IPS-18a (cell line): ENCODE measurements at regions not wholly inside any gene's neighbourhood (a gene's known extent, or its start where the extent isn't known, plus 50 kb on each side); places are given as distances from the start of the nearest gene placed in this dataset.

ENCODE experiments used
- H3K27ac ChIP-seq: one replicate; pipeline ENCODE4 v1.5.1; 2013; ENCODE audit warnings: low read length
- H3K27me3 ChIP-seq: one replicate; pipeline ENCODE4 v1.6.1; 2013; ENCODE audit warnings: mild to moderate bottlenecking, low read length; ENCODE audit not compliant: control insufficient read depth, insufficient read depth
- H3K36me3 ChIP-seq: one replicate; pipeline ENCODE4 v1.6.1; 2013; ENCODE audit warnings: low read depth, low read length; ENCODE audit not compliant: control insufficient read depth
- H3K4me1 ChIP-seq: one replicate; pipeline ENCODE4 v1.6.1; 2013; ENCODE audit warnings: low read depth, low read length; ENCODE audit not compliant: control insufficient read depth
- H3K4me3 ChIP-seq: one replicate; pipeline ENCODE4 v1.5.1; 2013; ENCODE audit warnings: low read length
- H3K9ac ChIP-seq: one replicate; pipeline ENCODE4 v1.6.1; 2013; ENCODE audit warnings: mild to moderate bottlenecking, low read length, moderate library complexity
- H3K9me3 ChIP-seq: one replicate; pipeline ENCODE4 v1.6.1; 2013; ENCODE audit warnings: low read depth, low read length; ENCODE audit not compliant: control insufficient read depth

- no peaks in the 10 kb centered on the region for H3K9me3 ChIP-seq
- no peaks in the 10 kb centered on the region for H3K4me1 ChIP-seq
- H3K27ac ChIP-seq, result no peak overlapping the region
- no peaks in the 10 kb centered on the region for H3K36me3 ChIP-seq
- H3K9ac ChIP-seq, result no peak overlapping the region
- H3K4me3 ChIP-seq, result no peak overlapping the region
- no peaks in the 10 kb centered on the region for H3K27me3 ChIP-seq
Measured at GRCh38 chr7:109331423-109331822, 761.7 kb downstream of the DNAJB9 start.

GRCh38 chr7:109335951-109336350 lies 766.3 kb downstream of the DNAJB9 start:
- H3K36me3 ChIP-seq, result no peaks in the 10 kb centered on the region
- H3K27me3 ChIP-seq, result no peaks in the 10 kb centered on the region
- H3K4me1 ChIP-seq, result no peaks in the 10 kb centered on the region
- H3K9me3 ChIP-seq, result no peaks in the 10 kb centered on the region
- no peak overlapping the region for H3K4me3 ChIP-seq
- no peak overlapping the region for H3K9ac ChIP-seq
- no peak overlapping the region for H3K27ac ChIP-seq

GRCh38 chr7:109336531-109336930 lies 766.9 kb downstream of the DNAJB9 start:
- H3K27me3 ChIP-seq, result no peaks in the 10 kb centered on the region

GRCh38 chr7:109343678-109344077 lies 774.0 kb downstream of the DNAJB9 start:
- no peak overlapping the region for H3K9ac ChIP-seq
- H3K36me3 ChIP-seq, result no peaks in the 10 kb centered on the region
- H3K4me3 ChIP-seq, result no peak overlapping the region
- no peaks in the 10 kb centered on the region for H3K4me1 ChIP-seq
- H3K27me3 ChIP-seq, result no peaks in the 10 kb centered on the region
- H3K9me3 ChIP-seq, result no peaks in the 10 kb centered on the region
- H3K27ac ChIP-seq, result no peak overlapping the region

More at GRCh38 chr7:109336531-109336930, 766.9 kb downstream of the DNAJB9 start:
- no peaks in the 10 kb centered on the region for H3K36me3 ChIP-seq
- no peak overlapping the region for H3K9ac ChIP-seq
- H3K4me3 ChIP-seq, result no peak overlapping the region
- no peak overlapping the region for H3K27ac ChIP-seq
- H3K9me3 ChIP-seq, result no peaks in the 10 kb centered on the region
- H3K4me1 ChIP-seq, result no peaks in the 10 kb centered on the region

GRCh38 chr7:109351493-109351892 lies 781.8 kb downstream of the DNAJB9 start:
- Histone ChIP-seq H3K4me3 (no peak overlapping the region), H3K4me1 (no peaks in the 10 kb centered on the region), H3K27me3 (no peaks in the 10 kb centered on the region), H3K27ac (no peak overlapping the region), H3K9me3 (no peaks in the 10 kb centered on the region), H3K9ac (no peak overlapping the region), H3K36me3 (no peaks in the 10 kb centered on the region)

- H3K9ac ChIP-seq, result no peak overlapping the region
- no peak overlapping the region for H3K4me3 ChIP-seq
- no peak overlapping the region for H3K27ac ChIP-seq
- H3K4me1 ChIP-seq, result no peaks in the 10 kb centered on the region
- no peaks in the 10 kb centered on the region for H3K36me3 ChIP-seq
- no peaks in the 10 kb centered on the region for H3K27me3 ChIP-seq
- no peaks in the 10 kb centered on the region for H3K9me3 ChIP-seq
Measured at GRCh38 chr7:109354000-109354399, 784.3 kb downstream of the DNAJB9 start.

GRCh38 chr7:109354552-109354951 lies 784.9 kb downstream of the DNAJB9 start:
- H3K27me3 ChIP-seq, result no peaks in the 10 kb centered on the region
- H3K36me3 ChIP-seq, result no peaks in the 10 kb centered on the region
- H3K4me1 ChIP-seq, result no peaks in the 10 kb centered on the region
- H3K9ac ChIP-seq, result no peak overlapping the region
- no peak overlapping the region for H3K4me3 ChIP-seq
- H3K9me3 ChIP-seq, result no peaks in the 10 kb centered on the region
- no peak overlapping the region for H3K27ac ChIP-seq

GRCh38 chr7:109375823-109376222 lies 806.1 kb downstream of the DNAJB9 start:
- Histone ChIP-seq H3K4me1 (no peaks in the 10 kb centered on the region), H3K27me3 (no peaks in the 10 kb centered on the region), H3K9ac (no peak overlapping the region), H3K9me3 (no peaks in the 10 kb centered on the region), H3K27ac (no peak overlapping the region), H3K4me3 (no peak overlapping the region), H3K36me3 (no peaks in the 10 kb centered on the region)

GRCh38 chr7:109376576-109376975 lies 806.9 kb downstream of the DNAJB9 start:
- H3K4me3 ChIP-seq, result no peak overlapping the region
- H3K4me1 ChIP-seq, result no peaks in the 10 kb centered on the region
- no peaks in the 10 kb centered on the region for H3K36me3 ChIP-seq

GRCh38 chr7:109377076-109377884 lies 807.6 kb downstream of the DNAJB9 start:
- Histone ChIP-seq H3K9me3 (no peaks in the 10 kb centered on the region), H3K27me3 (no peaks in the 10 kb centered on the region), H3K36me3 (no peaks in the 10 kb centered on the region), H3K9ac (no peak overlapping the region), H3K4me1 (no peaks in the 10 kb centered on the region), H3K27ac (no peak overlapping the region), H3K4me3 (no peak overlapping the region)

More at GRCh38 chr7:109376576-109376975, 806.9 kb downstream of the DNAJB9 start:
- Histone ChIP-seq H3K9ac (no peak overlapping the region), H3K27me3 (no peaks in the 10 kb centered on the region), H3K9me3 (no peaks in the 10 kb centered on the region), H3K27ac (no peak overlapping the region)

- Histone ChIP-seq H3K27me3 (no peaks in the 10 kb centered on the region), H3K9ac (no peak overlapping the region), H3K36me3 (no peaks in the 10 kb centered on the region), H3K27ac (no peak overlapping the region), H3K9me3 (no peaks in the 10 kb centered on the region), H3K4me1 (no peaks in the 10 kb centered on the region), H3K4me3 (no peak overlapping the region)
Measured at GRCh38 chr7:109386959-109387358, 817.3 kb downstream of the DNAJB9 start.

- Histone ChIP-seq H3K9ac (no peak overlapping the region), H3K27me3 (no peaks in the 10 kb centered on the region), H3K4me3 (no peak overlapping the region)
Measured at GRCh38 chr7:109387530-109387929, 817.9 kb downstream of the DNAJB9 start.

More at GRCh38 chr7:109387530-109387929, 817.9 kb downstream of the DNAJB9 start:
- Histone ChIP-seq H3K36me3 (no peaks in the 10 kb centered on the region), H3K4me1 (no peaks in the 10 kb centered on the region), H3K9me3 (no peaks in the 10 kb centered on the region), H3K27ac (no peak overlapping the region)
